IMR-90 (cell line): ENCODE measurements at regions not wholly inside any gene's neighbourhood (a gene's known extent, or its start where the extent isn't known, plus 50 kb on each side); places are given as distances from the start of the nearest gene placed in this dataset.

ENCODE experiments used
- ATAC-seq: fragments of 200-7000 bp; cut with Tn5 transposase; 2 replicates; pipeline ENCODE4 v1.9.1; 2020; ENCODE audit warnings: low read depth, mild to moderate bottlenecking, moderate library complexity
- BruUV-seq: library from RNA; stranded (reverse); fragments of 400-500 nt; replicated peaks from 2 replicates; lab custom pipeline; 2021; lab: Mats Ljungman, UMichigan
- CTCF ChIA-PET: fragments of 300-600 bp; formaldehyde crosslinking; extraction: SDS; loops from one replicate; lab custom pipeline; 2021; ENCODE audit warnings: antibody characterized with exemption; lab: Yijun Ruan, JAX
- POLR2A ChIA-PET: fragments of 300-600 bp; sonication (Branson Sonifier 250); formaldehyde crosslinking; loops from one replicate; lab custom pipeline; 2022; ENCODE audit warnings: antibody characterized with exemption; ENCODE audit not compliant: unreplicated experiment; lab: Charles Lee
- DNase-seq: peaks from one replicate; pipeline ENCODE4 v3.0.0; 2013
- H2AFZ ChIP-seq: replicated peaks from 2 replicates; pipeline ENCODE3; 2013; ENCODE audit warnings: low read length, mild to moderate bottlenecking; ENCODE audit not compliant: poor library complexity
- H2AK5ac ChIP-seq: 2 replicates; pipeline ENCODE4 v1.6.1; 2013; ENCODE audit warnings: low read depth, low read length, inconsistent platforms
- H2AK9ac ChIP-seq: replicated peaks from 2 replicates; pipeline ENCODE3; 2013; ENCODE audit warnings: mild to moderate bottlenecking, low read depth, low read length, moderate library complexity; ENCODE audit not compliant: poor library complexity
- H2BK120ac ChIP-seq: 2 replicates; pipeline ENCODE4 v1.6.1; 2013; ENCODE audit warnings: low read depth, low read length, inconsistent platforms
- H2BK15ac ChIP-seq: 3 replicates; pipeline ENCODE4 v1.6.1; 2013; ENCODE audit warnings: low read depth, low read length, inconsistent platforms
- H2BK20ac ChIP-seq: 2 replicates; pipeline ENCODE4 v1.6.1; 2013; ENCODE audit warnings: low read depth, mild to moderate bottlenecking, inconsistent platforms, low read length, moderate library complexity
- H2BK5ac ChIP-seq: 2 replicates; pipeline ENCODE4 v1.6.1; 2013; ENCODE audit warnings: mild to moderate bottlenecking, low read depth, low read length, inconsistent platforms; ENCODE audit not compliant: poor library complexity, severe bottlenecking
- H3K14ac ChIP-seq: replicated peaks from 2 replicates; pipeline ENCODE4 v1.6.1; 2013; ENCODE audit warnings: low read depth, low read length, inconsistent platforms
- H3K18ac ChIP-seq: 2 replicates; pipeline ENCODE4 v1.6.1; 2013; ENCODE audit warnings: low read depth, low read length, control low read depth
- H3K23ac ChIP-seq: 2 replicates; pipeline ENCODE4 v1.6.1; 2013; ENCODE audit warnings: low read depth, low read length, inconsistent platforms
- H3K27ac ChIP-seq: 2 replicates; pipeline ENCODE4 v1.5.1; 2013; ENCODE audit warnings: mild to moderate bottlenecking, control low read depth, low read length; ENCODE audit not compliant: insufficient read depth
- H3K27me3 ChIP-seq: 2 replicates; pipeline ENCODE4 v1.6.1; 2013; ENCODE audit warnings: low read length; ENCODE audit not compliant: control insufficient read depth, insufficient read depth
- H3K36me3 ChIP-seq: 2 replicates; pipeline ENCODE4 v1.6.1; 2013; ENCODE audit warnings: low read length, mixed read lengths; ENCODE audit not compliant: control insufficient read depth, insufficient read depth
- H3K4ac ChIP-seq: 2 replicates; pipeline ENCODE4 v1.6.1; 2013; ENCODE audit warnings: low read depth, low read length, inconsistent platforms
- H3K4me1 ChIP-seq: 2 replicates; pipeline ENCODE4 v1.6.1; 2013; ENCODE audit warnings: low read length, mixed read lengths; ENCODE audit not compliant: control insufficient read depth, insufficient read depth
- H3K4me2 ChIP-seq: 2 replicates; pipeline ENCODE4 v1.6.1; 2013; ENCODE audit warnings: low read depth, mild to moderate bottlenecking, control low read depth, low read length, moderate library complexity
- H3K4me3 ChIP-seq: 2 replicates; pipeline ENCODE4 v1.5.1; 2013; ENCODE audit warnings: low read depth, mild to moderate bottlenecking, control low read depth, low read length, moderate library complexity; ENCODE audit not compliant: insufficient read depth
- H3K56ac ChIP-seq: 2 replicates; pipeline ENCODE4 v1.6.1; 2013; ENCODE audit warnings: low read length, inconsistent platforms; ENCODE audit not compliant: insufficient read depth; ENCODE audit errors: extremely low read depth
- H3K79me1 ChIP-seq, 2 experiments: 2 replicates each; pipeline ENCODE4 v1.6.1; 2013; ENCODE audit warnings: low read length in 2 of 2, inconsistent platforms in 1 of 2, low read depth in 1 of 2
- H3K9ac ChIP-seq: 2 replicates; pipeline ENCODE4 v1.6.1; 2013; ENCODE audit warnings: low read depth, low read length, control low read depth
- H3K9me1 ChIP-seq: 2 replicates; pipeline ENCODE4 v1.6.1; 2013; ENCODE audit warnings: low read length, inconsistent platforms; ENCODE audit not compliant: insufficient read depth
- H3K9me3 ChIP-seq: 2 replicates; pipeline ENCODE4 v1.6.1; 2013; ENCODE audit warnings: low read length; ENCODE audit not compliant: control insufficient read depth, insufficient read depth
- H4K20me1 ChIP-seq: 2 replicates; pipeline ENCODE4 v1.6.1; 2013; ENCODE audit warnings: low read length, inconsistent platforms; ENCODE audit not compliant: insufficient read depth
- H4K5ac ChIP-seq: 2 replicates; pipeline ENCODE4 v1.6.1; 2013; ENCODE audit warnings: mild to moderate bottlenecking, low read depth, low read length, control low read depth
- H4K8ac ChIP-seq, 2 experiments: 2 replicates each; pipeline ENCODE4 v1.6.1; 2013; ENCODE audit warnings: low read depth in 2 of 2, low read length in 2 of 2, control low read depth in 1 of 2, inconsistent platforms in 1 of 2
- H4K91ac ChIP-seq: 2 replicates; pipeline ENCODE4 v1.6.1; 2013; ENCODE audit warnings: low read depth, low read length, inconsistent platforms; ENCODE audit not compliant: insufficient read depth
- BHLHE40 ChIP-seq: fragments of 150-350 bp; IDR thresholded peaks from 2 replicates; pipeline ENCODE4 v1.6.1; 2016; ENCODE audit warnings: mild to moderate bottlenecking, low read depth, low read length
- CEBPB ChIP-seq: IDR thresholded peaks from 2 replicates; pipeline ENCODE4 v1.6.1; 2012; ENCODE audit warnings: low read depth, low read length, improper control_type of control experiment
- CHD1 ChIP-seq: IDR thresholded peaks from 2 replicates; pipeline ENCODE4 v1.6.1; 2012; ENCODE audit warnings: low read depth, low read length, improper control_type of control experiment
- FOS ChIP-seq: fragments of 150-350 bp; IDR thresholded peaks from 2 replicates; pipeline ENCODE4 v1.6.1; 2016; ENCODE audit warnings: low read depth, low read length
- MAFK ChIP-seq: IDR thresholded peaks from 2 replicates; pipeline ENCODE4 v1.6.1; 2012; ENCODE audit warnings: low read depth, low read length, improper control_type of control experiment
- MAZ ChIP-seq: IDR thresholded peaks from 2 replicates; pipeline ENCODE4 v1.6.1; 2012; ENCODE audit warnings: low read depth, mild to moderate bottlenecking, low read length, improper control_type of control experiment, moderate library complexity, borderline replicate concordance
- MXI1 ChIP-seq: IDR thresholded peaks from 2 replicates; pipeline ENCODE4 v1.6.1; 2012; ENCODE audit warnings: low read depth, mild to moderate bottlenecking, low read length, moderate library complexity, borderline replicate concordance
- NFE2L2 ChIP-seq: fragments of 150-350 bp; IDR thresholded peaks from 2 replicates; pipeline ENCODE4 v1.6.1; 2016; ENCODE audit warnings: low read depth, mild to moderate bottlenecking, low read length
- POLR2A ChIP-seq: IDR thresholded peaks from 2 replicates; pipeline ENCODE4 v1.6.1; 2012; ENCODE audit warnings: mild to moderate bottlenecking, low read depth, low read length
- RAD21 ChIP-seq: IDR thresholded peaks from 2 replicates; pipeline ENCODE4 v1.6.1; 2012; ENCODE audit warnings: low read length, improper control_type of control experiment
- RCOR1 ChIP-seq: IDR thresholded peaks from 2 replicates; pipeline ENCODE4 v1.6.1; 2012; ENCODE audit warnings: mild to moderate bottlenecking, low read length, improper control_type of control experiment; ENCODE audit not compliant: insufficient replicate concordance
- RFX5 ChIP-seq: IDR thresholded peaks from 2 replicates; pipeline ENCODE4 v1.8.0; 2012; ENCODE audit warnings: low read depth, mild to moderate bottlenecking, low read length, moderate library complexity
- SMC3 ChIP-seq: fragments of 150-350 bp; IDR thresholded peaks from 2 replicates; pipeline ENCODE4 v1.6.1; 2016; ENCODE audit warnings: low read depth, mild to moderate bottlenecking, antibody characterized with exemption, low read length, moderate library complexity
- WGBS, 2 experiments: methylation state at CpG; one replicate each; pipeline versions ENCODE4 v1.1.5 to v1.1.7; 2013; ENCODE audit warnings: missing lambda C conversion rate in 2 of 2; ENCODE audit not compliant: insufficient read length in 1 of 2; ENCODE audit errors: extremely low coverage in 2 of 2; 5-methylcytosine and 5-hydroxymethylcytosine counted together
- dilution Hi-C: fragments of 300-500 bp; cut with HindIII; formaldehyde crosslinking; loops from one replicate; pipeline ENCODE4 v1.14.3; 2018; ENCODE audit warnings: low sequenced_read_pairs; ENCODE audit not compliant: unreplicated experiment
- in situ Hi-C: fragments of 300-500 bp; cut with MboI; formaldehyde crosslinking; loops from 3 replicates; pipeline ENCODE4 v1.14.3; 2019; ENCODE audit warnings: low sequenced_read_pairs, inconsistent platforms, mixed read lengths
- intact Hi-C: fragments of 100-400 bp; cut with micrococcal nuclease; formaldehyde crosslinking; loops from 2 replicates; pipeline ENCODE4 v1.10.0; 2022
- TF ChIP-seq, protein P1 (sequence below): fragments of 150-350 bp; IDR thresholded peaks from 2 replicates; pipeline ENCODE4 v1.6.1; 2017; ENCODE audit warnings: mild to moderate bottlenecking, antibody characterized with exemption, low read length, low read depth
- TF ChIP-seq, protein P2 (sequence below): conservative IDR thresholded peaks from 2 replicates; pipeline ENCODE4 v1.5.1; 2012; ENCODE audit warnings: mild to moderate bottlenecking, low read depth, low read length, improper control_type of control experiment
- TF ChIP-seq, protein P3 (sequence below): fragments of 150-350 bp; IDR thresholded peaks from 2 replicates; pipeline ENCODE4 v1.6.1; 2016; ENCODE audit warnings: low read depth, mild to moderate bottlenecking, low read length, moderate library complexity, borderline replicate concordance

DNA sequence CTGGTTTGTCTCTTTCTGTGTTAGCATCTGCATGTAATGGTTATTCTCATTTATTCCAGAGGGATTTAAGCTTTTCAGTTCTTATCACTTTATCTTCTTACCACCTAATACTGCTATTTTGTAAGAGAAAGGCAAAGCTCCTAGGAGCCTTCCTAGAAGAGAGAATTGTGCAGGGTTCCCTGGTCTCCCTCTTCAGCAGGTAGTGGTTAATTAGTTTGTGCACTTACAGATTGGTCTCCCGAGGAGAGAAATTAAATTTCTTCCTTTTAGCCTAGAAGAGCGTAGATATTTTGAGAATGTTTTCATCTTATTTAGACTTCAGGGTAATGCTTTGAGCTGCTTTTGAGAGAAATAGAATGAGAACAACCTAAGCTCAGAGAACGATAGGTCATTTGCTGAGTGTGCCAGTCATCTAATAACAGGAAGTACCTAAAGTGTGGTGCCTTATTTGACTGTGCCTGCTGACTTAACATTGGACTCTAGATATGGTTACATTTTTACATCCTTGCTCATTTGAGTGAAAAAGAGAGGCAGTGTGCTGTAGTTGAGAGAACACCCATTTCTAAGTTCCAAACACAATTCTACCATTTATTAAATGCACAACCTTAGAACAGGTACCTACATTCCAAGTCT is 651.4 kb downstream of the STK39 start:
- in situ Hi-C loops: no loop called here
- no peaks in the 10 kb centered on the region; the same call in 1 of the 2 replicates for H3K9me3 ChIP-seq
- CTCF ChIA-PET: no interaction called here
- H4K91ac ChIP-seq: no peak overlapping the region
- intact Hi-C loops: no loop called here
- no peaks in the 10 kb centered on the region for H3K4me1 ChIP-seq
- dilution Hi-C loops: no loop called here
- no peaks in the 10 kb centered on the region for H3K27me3 ChIP-seq
- POLR2A ChIA-PET: no interaction called here
- no peak overlapping the region for H4K8ac ChIP-seq
- no peaks in the 10 kb centered on the region for H3K36me3 ChIP-seq
- no peak overlapping the region for H2AK9ac ChIP-seq
- DNase-seq (no peak), ATAC-seq (no peak)
- no peak overlapping the region for H2AFZ ChIP-seq
- H2AK5ac ChIP-seq: no peak overlapping the region
- H4K5ac ChIP-seq: no peak overlapping the region
- H3K23ac ChIP-seq: no peak overlapping the region
- H2BK5ac ChIP-seq: no peak overlapping the region
- no peak overlapping the region for H3K9ac ChIP-seq
- H3K79me1 ChIP-seq: no peaks in the 10 kb centered on the region
- H3K4me3 ChIP-seq: no peak overlapping the region
- no peak overlapping the region for H2BK120ac ChIP-seq
- no peak overlapping the region for H2BK15ac ChIP-seq
- no CpG with 5 or more reads among the region's 3 CpGs for WGBS, 2 experiments
- H4K20me1 ChIP-seq: no peaks in the 10 kb centered on the region
- no peak overlapping the region for H3K4ac ChIP-seq
- H3K56ac ChIP-seq: no peak overlapping the region
- no peaks in the 10 kb centered on the region for H3K9me1 ChIP-seq
- H3K14ac ChIP-seq: no peak overlapping the region
- no TSS peak for BruUV-seq
- H3K27ac ChIP-seq: no peak overlapping the region
- H2BK20ac ChIP-seq: no peak overlapping the region
- H3K18ac ChIP-seq: no peak overlapping the region
- no peak for TF ChIP-seq MAZ
- TF ChIP-seq CHD1: no peak
- TF ChIP-seq BHLHE40: no peak
- TF ChIP-seq, protein P1, sequence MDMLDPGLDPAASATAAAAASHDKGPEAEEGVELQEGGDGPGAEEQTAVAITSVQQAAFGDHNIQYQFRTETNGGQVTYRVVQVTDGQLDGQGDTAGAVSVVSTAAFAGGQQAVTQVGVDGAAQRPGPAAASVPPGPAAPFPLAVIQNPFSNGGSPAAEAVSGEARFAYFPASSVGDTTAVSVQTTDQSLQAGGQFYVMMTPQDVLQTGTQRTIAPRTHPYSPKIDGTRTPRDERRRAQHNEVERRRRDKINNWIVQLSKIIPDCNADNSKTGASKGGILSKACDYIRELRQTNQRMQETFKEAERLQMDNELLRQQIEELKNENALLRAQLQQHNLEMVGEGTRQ: no peak
- TF ChIP-seq POLR2A: no peak
- no peak for TF ChIP-seq CEBPB
- TF ChIP-seq RAD21: no peak
- TF ChIP-seq MAFK: no peak
- TF ChIP-seq, protein P2, sequence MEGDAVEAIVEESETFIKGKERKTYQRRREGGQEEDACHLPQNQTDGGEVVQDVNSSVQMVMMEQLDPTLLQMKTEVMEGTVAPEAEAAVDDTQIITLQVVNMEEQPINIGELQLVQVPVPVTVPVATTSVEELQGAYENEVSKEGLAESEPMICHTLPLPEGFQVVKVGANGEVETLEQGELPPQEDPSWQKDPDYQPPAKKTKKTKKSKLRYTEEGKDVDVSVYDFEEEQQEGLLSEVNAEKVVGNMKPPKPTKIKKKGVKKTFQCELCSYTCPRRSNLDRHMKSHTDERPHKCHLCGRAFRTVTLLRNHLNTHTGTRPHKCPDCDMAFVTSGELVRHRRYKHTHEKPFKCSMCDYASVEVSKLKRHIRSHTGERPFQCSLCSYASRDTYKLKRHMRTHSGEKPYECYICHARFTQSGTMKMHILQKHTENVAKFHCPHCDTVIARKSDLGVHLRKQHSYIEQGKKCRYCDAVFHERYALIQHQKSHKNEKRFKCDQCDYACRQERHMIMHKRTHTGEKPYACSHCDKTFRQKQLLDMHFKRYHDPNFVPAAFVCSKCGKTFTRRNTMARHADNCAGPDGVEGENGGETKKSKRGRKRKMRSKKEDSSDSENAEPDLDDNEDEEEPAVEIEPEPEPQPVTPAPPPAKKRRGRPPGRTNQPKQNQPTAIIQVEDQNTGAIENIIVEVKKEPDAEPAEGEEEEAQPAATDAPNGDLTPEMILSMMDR: no peak
- TF ChIP-seq FOS: no peak
- TF ChIP-seq RCOR1: no peak
- TF ChIP-seq RFX5: no peak
- TF ChIP-seq, protein P3, sequence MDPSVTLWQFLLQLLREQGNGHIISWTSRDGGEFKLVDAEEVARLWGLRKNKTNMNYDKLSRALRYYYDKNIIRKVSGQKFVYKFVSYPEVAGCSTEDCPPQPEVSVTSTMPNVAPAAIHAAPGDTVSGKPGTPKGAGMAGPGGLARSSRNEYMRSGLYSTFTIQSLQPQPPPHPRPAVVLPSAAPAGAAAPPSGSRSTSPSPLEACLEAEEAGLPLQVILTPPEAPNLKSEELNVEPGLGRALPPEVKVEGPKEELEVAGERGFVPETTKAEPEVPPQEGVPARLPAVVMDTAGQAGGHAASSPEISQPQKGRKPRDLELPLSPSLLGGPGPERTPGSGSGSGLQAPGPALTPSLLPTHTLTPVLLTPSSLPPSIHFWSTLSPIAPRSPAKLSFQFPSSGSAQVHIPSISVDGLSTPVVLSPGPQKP: no peak
- TF ChIP-seq MXI1: no peak
- TF ChIP-seq NFE2L2: no peak
- no peak for TF ChIP-seq SMC3
- no peak overlapping the region for H3K4me2 ChIP-seq
